Transverse colon (tissue), 4 donors: ENCODE measurements at regions not wholly inside any gene's neighbourhood (a gene's known extent, or its start where the extent isn't known, plus 50 kb on each side); places are given as distances from the start of the nearest gene placed in this dataset.

ENCODE experiments used
- EP300 ChIP-seq: sonication (generic); formaldehyde crosslinking; IDR thresholded peaks from one replicate; pipeline ENCODE4 v1.6.1; 2017; ENCODE audit warnings: antibody characterized with exemption, low read depth
- POLR2AphosphoS5 ChIP-seq, 3 donors: sonication (generic); formaldehyde crosslinking; IDR thresholded peaks; one replicate each; pipeline ENCODE4 v1.6.1; 2016; ENCODE audit warnings: antibody characterized with exemption in 3 of 3
- TF ChIP-seq, protein P1 (sequence below), 5 experiments: fragments of 200-600 bp in 3 of 5; fragments of 450-650 bp in 2 of 5; sonication (generic) in 3 of 5; IDR thresholded peaks; 1 replicate in 2 of 5; 2 replicates in 3 of 5; pipeline ENCODE4 v1.5.1; 2016 to 2017; ENCODE audit warnings: antibody characterized with exemption in 5 of 5, inconsistent platforms in 3 of 5, mild to moderate bottlenecking in 2 of 5, moderate library complexity in 1 of 5

DNA sequence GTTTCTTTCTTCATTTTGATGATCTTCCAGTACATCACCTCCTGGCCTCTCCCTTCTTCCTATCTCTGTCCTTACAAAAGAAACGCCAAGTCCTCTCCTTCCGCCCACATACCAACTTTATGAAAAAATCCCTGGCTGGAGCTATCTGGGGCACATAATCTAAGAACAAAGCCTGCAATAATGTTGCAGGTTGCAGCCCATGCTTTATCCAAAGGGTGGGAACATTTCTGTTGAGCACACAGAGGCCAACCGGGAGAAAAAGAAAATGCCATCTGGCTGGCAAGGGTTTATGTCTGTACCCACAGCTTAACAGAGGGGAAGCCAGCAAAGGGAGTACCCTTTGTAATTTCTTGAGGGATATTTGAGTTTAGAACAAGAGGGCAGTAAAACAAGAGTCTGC is 409.6 kb downstream of the SOX9 start:
- TF ChIP-seq POLR2AphosphoS5 (IDR thresholded peaks at IDR 0.05): no peak
- TF ChIP-seq, protein P1, sequence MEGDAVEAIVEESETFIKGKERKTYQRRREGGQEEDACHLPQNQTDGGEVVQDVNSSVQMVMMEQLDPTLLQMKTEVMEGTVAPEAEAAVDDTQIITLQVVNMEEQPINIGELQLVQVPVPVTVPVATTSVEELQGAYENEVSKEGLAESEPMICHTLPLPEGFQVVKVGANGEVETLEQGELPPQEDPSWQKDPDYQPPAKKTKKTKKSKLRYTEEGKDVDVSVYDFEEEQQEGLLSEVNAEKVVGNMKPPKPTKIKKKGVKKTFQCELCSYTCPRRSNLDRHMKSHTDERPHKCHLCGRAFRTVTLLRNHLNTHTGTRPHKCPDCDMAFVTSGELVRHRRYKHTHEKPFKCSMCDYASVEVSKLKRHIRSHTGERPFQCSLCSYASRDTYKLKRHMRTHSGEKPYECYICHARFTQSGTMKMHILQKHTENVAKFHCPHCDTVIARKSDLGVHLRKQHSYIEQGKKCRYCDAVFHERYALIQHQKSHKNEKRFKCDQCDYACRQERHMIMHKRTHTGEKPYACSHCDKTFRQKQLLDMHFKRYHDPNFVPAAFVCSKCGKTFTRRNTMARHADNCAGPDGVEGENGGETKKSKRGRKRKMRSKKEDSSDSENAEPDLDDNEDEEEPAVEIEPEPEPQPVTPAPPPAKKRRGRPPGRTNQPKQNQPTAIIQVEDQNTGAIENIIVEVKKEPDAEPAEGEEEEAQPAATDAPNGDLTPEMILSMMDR (IDR thresholded peaks at IDR 0.05): no peak
- TF ChIP-seq EP300: no peak
